Astrocyte (in vitro differentiated cells and primary cell): ENCODE measurements at regions not wholly inside any gene's neighbourhood (a gene's known extent, or its start where the extent isn't known, plus 50 kb on each side); places are given as distances from the start of the nearest gene placed in this dataset.

Source experiments
- DNase-seq: peaks from one replicate; pipeline ENCODE4 v3.0.0-alpha.2; 2010; ENCODE audit warnings: low read depth
- FAIRE-seq: peaks from 2 replicates; lab custom pipeline; 2011; peaks lifted over from hg19 to GRCh38; lab: Jason Lieb, UNC
- H2AFZ ChIP-seq: 2 replicates; pipeline ENCODE4 v1.6.0; 2012; ENCODE audit warnings: low read depth, low read length, inconsistent platforms
- H3K27ac ChIP-seq: 2 replicates; pipeline ENCODE4 v1.5.1; 2011; ENCODE audit warnings: low read depth, low read length, inconsistent platforms
- H3K27me3 ChIP-seq: 2 replicates; pipeline ENCODE4 v1.6.0; 2011; ENCODE audit warnings: low read length, inconsistent platforms; ENCODE audit not compliant: insufficient read depth
- H3K36me3 ChIP-seq: 2 replicates; pipeline ENCODE4 v1.5.1; 2011; ENCODE audit warnings: low read length, inconsistent platforms; ENCODE audit not compliant: insufficient read depth
- H3K4me1 ChIP-seq: 2 replicates; pipeline ENCODE4 v1.5.1; 2011; ENCODE audit warnings: low read length, inconsistent platforms; ENCODE audit not compliant: insufficient read depth
- H3K4me2 ChIP-seq: 2 replicates; pipeline ENCODE4 v1.6.0; 2012; ENCODE audit warnings: low read length, inconsistent platforms
- H3K4me3 ChIP-seq: 2 replicates; pipeline ENCODE4 v1.5.1; 2011; ENCODE audit warnings: low read depth, mild to moderate bottlenecking, low read length, inconsistent platforms; ENCODE audit not compliant: insufficient read depth
- H3K79me2 ChIP-seq: 2 replicates; pipeline ENCODE4 v1.6.0; 2012; ENCODE audit warnings: mild to moderate bottlenecking, low read length, inconsistent platforms; ENCODE audit not compliant: insufficient read depth
- H3K9ac ChIP-seq: 2 replicates; pipeline ENCODE4 v1.6.0; 2012; ENCODE audit warnings: mild to moderate bottlenecking, low read length, inconsistent platforms
- H3K9me3 ChIP-seq: 2 replicates; pipeline ENCODE4 v1.5.1; 2012; ENCODE audit warnings: low read depth, mild to moderate bottlenecking, low read length, inconsistent platforms; ENCODE audit not compliant: insufficient read depth
- H4K20me1 ChIP-seq: 2 replicates; pipeline ENCODE4 v1.6.0; 2012; ENCODE audit warnings: low read length, inconsistent platforms; ENCODE audit not compliant: insufficient read depth
- H3K27ac Mint-ChIP-seq: one replicate; pipeline ENCODE4 v1.8.0; 2021; ENCODE audit warnings: mild to moderate bottlenecking, mixed read lengths; ENCODE audit not compliant: unreplicated experiment
- H3K27me3 Mint-ChIP-seq: one replicate; pipeline ENCODE4 v1.8.0; 2021; ENCODE audit warnings: low read depth, mixed read lengths; ENCODE audit not compliant: unreplicated experiment
- H3K36me3 Mint-ChIP-seq: one replicate; pipeline ENCODE4 v1.8.0; 2021; ENCODE audit warnings: low read depth, mixed read lengths; ENCODE audit not compliant: unreplicated experiment
- H3K4me1 Mint-ChIP-seq: one replicate; pipeline ENCODE4 v1.8.0; 2021; ENCODE audit warnings: low read depth, mixed read lengths; ENCODE audit not compliant: unreplicated experiment
- H3K4me3 Mint-ChIP-seq: one replicate; pipeline ENCODE4 v1.8.0; 2021; ENCODE audit warnings: mild to moderate bottlenecking, moderate library complexity, mixed read lengths; ENCODE audit not compliant: unreplicated experiment
- H3K9me3 Mint-ChIP-seq: one replicate; pipeline ENCODE4 v1.8.0; 2021; ENCODE audit warnings: mild to moderate bottlenecking, mixed read lengths; ENCODE audit not compliant: unreplicated experiment
- EZH2 ChIP-seq: IDR thresholded peaks from 2 replicates; pipeline ENCODE4 v1.6.1; 2012; ENCODE audit warnings: mild to moderate bottlenecking, low read length, inconsistent platforms; ENCODE audit not compliant: insufficient read depth
- TF ChIP-seq, protein P1 (sequence below): IDR thresholded peaks from 2 replicates; pipeline ENCODE4 v1.5.1; 2011; ENCODE audit warnings: low read depth, mild to moderate bottlenecking, inconsistent platforms, low read length, moderate library complexity; ENCODE audit not compliant: insufficient read depth

DNA sequence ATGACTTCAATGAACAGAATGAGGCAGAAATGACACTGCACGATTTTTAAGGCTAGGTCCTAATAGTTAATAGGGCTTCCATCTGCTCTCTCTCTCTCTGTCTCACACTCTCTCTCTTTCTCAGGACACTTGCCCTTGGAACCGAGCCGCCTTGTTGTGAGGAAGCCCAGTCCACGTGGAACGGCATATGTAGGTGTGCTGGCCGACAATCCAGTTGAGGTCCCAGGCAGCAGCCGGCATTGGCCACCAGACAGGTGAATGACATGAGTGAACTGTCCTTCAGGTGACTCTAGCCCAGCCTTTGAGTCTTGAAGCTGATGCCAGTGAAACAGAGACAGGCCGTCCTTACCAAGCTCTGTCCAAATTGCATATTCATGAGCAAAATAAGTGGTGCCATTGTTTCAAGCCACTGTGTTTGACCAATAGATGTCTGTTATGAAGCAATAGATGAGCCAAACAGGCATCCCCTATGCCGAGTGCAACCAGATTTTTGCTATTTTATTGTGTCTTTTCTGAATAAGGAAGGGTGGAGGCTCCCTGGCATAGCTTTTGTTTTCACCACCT lies 217.5 kb upstream of the LHX5 start:
- Histone ChIP-seq H4K20me1 (no peaks in the 10 kb centered on the region), H3K4me1 (no peaks in the 10 kb centered on the region), H3K9me3 (no peaks in the 10 kb centered on the region), H3K4me2 (no peak overlapping the region), H3K9ac (no peak overlapping the region), H3K27ac (no peak overlapping the region), H3K27me3 (no peaks in the 10 kb centered on the region), H3K36me3 (no peaks in the 10 kb centered on the region), H3K4me3 (no peak overlapping the region), H2AFZ (no peak overlapping the region), H3K79me2 (no peaks in the 10 kb centered on the region)
- DNase-seq: no peak
- H3K27ac Mint-ChIP-seq: no peak overlapping the region
- no peaks in the 10 kb centered on the region for H3K4me1 Mint-ChIP-seq
- H3K9me3 Mint-ChIP-seq: no peaks in the 10 kb centered on the region
- FAIRE-seq: no peak
- H3K36me3 Mint-ChIP-seq: no peaks in the 10 kb centered on the region
- H3K27me3 Mint-ChIP-seq: peaks cover 42% of the 10 kb centered on the region
- H3K4me3 Mint-ChIP-seq: no peak overlapping the region
- TF ChIP-seq, protein P1, sequence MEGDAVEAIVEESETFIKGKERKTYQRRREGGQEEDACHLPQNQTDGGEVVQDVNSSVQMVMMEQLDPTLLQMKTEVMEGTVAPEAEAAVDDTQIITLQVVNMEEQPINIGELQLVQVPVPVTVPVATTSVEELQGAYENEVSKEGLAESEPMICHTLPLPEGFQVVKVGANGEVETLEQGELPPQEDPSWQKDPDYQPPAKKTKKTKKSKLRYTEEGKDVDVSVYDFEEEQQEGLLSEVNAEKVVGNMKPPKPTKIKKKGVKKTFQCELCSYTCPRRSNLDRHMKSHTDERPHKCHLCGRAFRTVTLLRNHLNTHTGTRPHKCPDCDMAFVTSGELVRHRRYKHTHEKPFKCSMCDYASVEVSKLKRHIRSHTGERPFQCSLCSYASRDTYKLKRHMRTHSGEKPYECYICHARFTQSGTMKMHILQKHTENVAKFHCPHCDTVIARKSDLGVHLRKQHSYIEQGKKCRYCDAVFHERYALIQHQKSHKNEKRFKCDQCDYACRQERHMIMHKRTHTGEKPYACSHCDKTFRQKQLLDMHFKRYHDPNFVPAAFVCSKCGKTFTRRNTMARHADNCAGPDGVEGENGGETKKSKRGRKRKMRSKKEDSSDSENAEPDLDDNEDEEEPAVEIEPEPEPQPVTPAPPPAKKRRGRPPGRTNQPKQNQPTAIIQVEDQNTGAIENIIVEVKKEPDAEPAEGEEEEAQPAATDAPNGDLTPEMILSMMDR: no peak
- TF ChIP-seq EZH2: no peak

DNA sequence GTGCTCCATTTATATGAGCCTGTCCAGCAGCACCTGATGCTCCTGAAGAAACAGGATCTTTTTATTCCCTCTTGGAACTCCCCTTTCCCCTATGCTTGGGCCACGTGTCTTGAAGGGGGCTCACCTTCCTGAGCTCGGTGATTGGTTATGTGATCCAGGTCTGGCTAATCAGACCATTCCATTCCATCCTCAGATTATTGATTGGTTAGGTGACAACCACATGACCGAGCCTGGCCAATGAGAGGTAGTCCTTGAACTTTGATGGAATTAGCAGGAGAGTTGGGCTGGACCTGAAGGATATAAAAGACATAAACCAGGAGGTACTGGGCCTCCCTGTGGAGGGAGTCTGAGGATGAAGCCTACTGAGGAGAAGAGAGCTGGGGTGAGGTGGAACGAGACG lies 216.6 kb upstream of the LHX5 start:
- Histone ChIP-seq H3K9me3 (no peaks in the 10 kb centered on the region), H3K4me3 (no peak overlapping the region), H3K4me1 (no peaks in the 10 kb centered on the region), H3K4me2 (no peak overlapping the region), H3K9ac (no peak overlapping the region), H3K79me2 (no peaks in the 10 kb centered on the region), H4K20me1 (no peaks in the 10 kb centered on the region), H3K36me3 (no peaks in the 10 kb centered on the region), H2AFZ (no peak overlapping the region), H3K27me3 (no peaks in the 10 kb centered on the region), H3K27ac (no peak overlapping the region)
- Mint-ChIP-seq H3K4me3 (no peak overlapping the region), H3K27me3 (peaks cover 45% of the 10 kb centered on the region), H3K36me3 (no peaks in the 10 kb centered on the region), H3K27ac (no peak overlapping the region), H3K9me3 (no peaks in the 10 kb centered on the region), H3K4me1 (no peaks in the 10 kb centered on the region)
- DNase-seq (no peak), FAIRE-seq (no peak)
- TF ChIP-seq, protein P1: no peak
- no peak for TF ChIP-seq EZH2

DNA sequence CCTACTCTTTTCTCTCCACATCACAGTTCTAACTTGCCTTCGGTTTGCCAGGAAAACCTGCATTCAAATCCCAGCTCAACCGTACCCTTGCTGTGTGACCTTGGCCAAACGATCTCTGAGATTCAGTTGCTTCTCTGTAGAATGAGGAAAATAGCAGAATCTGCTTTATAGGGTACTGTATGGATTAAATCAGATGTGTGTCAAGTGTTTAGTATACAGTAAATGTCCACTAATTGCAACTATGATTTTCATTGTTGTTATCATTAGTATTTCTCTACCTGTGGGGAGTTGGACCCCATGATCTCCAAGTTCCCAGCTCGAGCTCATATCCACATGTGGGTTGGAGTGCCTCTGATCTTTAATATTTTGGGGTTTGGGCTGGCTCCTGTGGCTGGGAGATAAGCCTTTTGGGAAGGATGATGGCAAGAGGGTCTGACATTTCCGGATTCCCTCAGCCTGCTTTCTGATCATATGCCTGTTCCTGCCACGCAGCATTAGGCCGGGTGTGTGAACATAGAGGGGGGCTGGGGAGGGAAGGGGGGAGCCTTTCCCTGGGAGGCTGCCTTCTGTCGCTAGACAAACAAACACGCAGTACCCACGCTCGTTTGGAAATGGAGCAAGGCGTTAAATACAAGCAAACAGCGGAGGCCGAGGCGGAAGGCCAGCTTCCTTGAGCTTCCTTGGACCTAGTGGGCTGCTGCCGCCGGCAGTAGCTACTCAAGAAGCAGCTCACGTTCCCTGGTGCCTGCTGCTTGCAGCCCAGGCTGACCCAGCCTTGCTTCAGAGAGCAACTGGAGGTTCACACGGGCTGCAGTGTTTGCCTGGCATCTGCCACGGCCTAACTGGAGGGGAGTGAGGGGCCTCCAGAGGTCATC lies 213.5 kb upstream of the LHX5 start:
- H3K36me3 Mint-ChIP-seq: no peaks in the 10 kb centered on the region
- Histone ChIP-seq H3K36me3 (no peaks in the 10 kb centered on the region), H3K4me3 (no peak overlapping the region), H3K27ac (no peak overlapping the region), H3K9ac (no peak overlapping the region), H3K79me2 (no peaks in the 10 kb centered on the region), H3K27me3 (no peaks in the 10 kb centered on the region), H4K20me1 (no peaks in the 10 kb centered on the region), H3K4me2 (no peak overlapping the region), H3K9me3 (no peaks in the 10 kb centered on the region), H3K4me1 (no peaks in the 10 kb centered on the region), H2AFZ (no peak overlapping the region)
- no peak overlapping the region for H3K4me3 Mint-ChIP-seq
- no peaks in the 10 kb centered on the region for H3K4me1 Mint-ChIP-seq
- no peak overlapping the region for H3K27ac Mint-ChIP-seq
- FAIRE-seq (no peak), DNase-seq (no peak)
- peaks cover 40% of the 10 kb centered on the region for H3K27me3 Mint-ChIP-seq
- no peak for TF ChIP-seq EZH2
- TF ChIP-seq, protein P1: no peak
- H3K9me3 Mint-ChIP-seq: no peaks in the 10 kb centered on the region
